ENCODE measurements at regions not wholly inside any gene's neighbourhood (a gene's known extent, or its start where the extent isn't known, plus 50 kb on each side); places are given as distances from the start of the nearest gene placed in this dataset.

DNA sequence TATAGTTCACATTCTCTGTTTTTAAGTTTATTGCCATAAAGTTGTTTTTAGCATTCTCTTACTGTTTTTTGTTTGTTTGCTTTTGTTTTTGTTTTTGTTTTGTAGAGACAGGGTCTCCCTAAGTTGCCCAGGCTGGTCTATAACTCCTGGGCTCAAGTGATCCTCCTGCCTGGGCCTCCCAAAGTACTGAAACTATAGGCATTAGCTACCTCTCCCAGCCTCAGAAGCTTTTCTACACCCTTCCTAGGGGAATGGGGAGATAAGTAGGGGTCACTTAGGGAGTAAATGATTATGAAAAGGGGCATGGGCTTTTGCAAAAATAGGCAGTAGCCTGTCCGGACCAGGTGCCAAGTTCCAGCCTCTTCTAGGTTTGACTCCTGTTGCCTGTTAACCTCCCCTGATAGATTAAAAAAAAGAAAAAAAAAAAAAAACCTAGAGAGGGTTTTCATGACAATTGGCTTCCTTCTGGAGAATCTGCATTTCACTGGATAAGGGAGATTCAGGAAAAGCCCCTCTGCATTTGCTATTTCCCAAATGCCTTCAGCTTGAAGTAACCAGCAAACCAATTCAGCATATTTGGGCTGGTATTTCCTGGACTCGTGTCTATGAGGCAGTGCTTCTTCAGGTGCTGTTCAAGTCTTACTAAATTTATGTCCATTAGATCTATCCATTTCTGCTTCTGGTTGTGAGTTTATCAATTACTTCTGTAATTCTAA, 216.8 kb downstream of the TM9SF2 start:
- DNase-seq (ENCODE audit: low spot score) (no peak), ATAC-seq (peak; percentile 78)
- Mint-ChIP-seq H3K36me3 (peaks cover 3% of the 10 kb centered on the region; the same call in 1 of the 2 replicates), H3K27ac (peak overlapping the region; percentile 96), H3K27me3 (ENCODE audit: low read depth) (no peaks in the 10 kb centered on the region), H3K4me3 (no peak overlapping the region), H3K9me3 (peaks cover 4% of the 10 kb centered on the region; the same call in 1 of the 2 replicates), H3K4me1 (peaks cover 45% of the 10 kb centered on the region)
- CTCF ChIA-PET: interaction anchor here (1.3 to 1.4 kb wide), 2 partner anchors 32 to 62 kb away, joined by 4 to 6 read pairs; no protein-coding TSS in a partner anchor
- POLR2A ChIA-PET: interaction anchor here (1.0 kb wide), 2 partner anchors 30 to 32 kb away, joined by 3 to 4 read pairs; no protein-coding TSS in a partner anchor
- peak; percentile 59; the same call in 1 of the 2 replicates for TF ChIP-seq MXD4 (CRISPR knock-in tag; IDR thresholded peaks at IDR 0.05; ENCODE audit: borderline replicate concordance)
- no peak for TF ChIP-seq AR (CRISPR knock-in tag; IDR thresholded peaks at IDR 0.05)
- peak; percentile 98 for TF ChIP-seq ZNF121 (CRISPR knock-in tag; IDR thresholded peaks at IDR 0.05)
- 0 out of 2 replicates have a peak, but pooled peaks have one; percentile 58 for TF ChIP-seq ZSCAN18 (CRISPR knock-in tag; IDR thresholded peaks at IDR 0.05)

DNA sequence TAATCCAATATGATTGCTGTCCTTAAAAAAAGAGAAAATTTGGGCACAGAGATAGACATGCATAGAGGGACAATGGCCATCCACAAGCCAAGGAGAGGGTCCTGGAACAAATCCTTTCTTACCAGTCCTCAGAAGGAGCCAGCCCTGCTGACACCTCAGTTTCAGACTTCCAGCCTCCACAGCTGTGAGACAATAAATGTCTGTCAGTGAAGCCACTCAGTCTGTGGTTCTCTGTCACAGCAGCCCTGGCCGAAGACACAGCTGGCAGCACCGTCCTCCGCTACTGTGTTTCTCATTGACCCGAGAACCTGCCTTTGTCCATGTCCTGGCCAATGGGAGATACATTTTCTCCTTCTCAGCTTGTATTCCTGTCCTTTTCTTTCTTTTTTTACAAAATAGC, 207.9 kb downstream of the TM9SF2 start:
- H3K4me1 Mint-ChIP-seq: peaks cover 50% of the 10 kb centered on the region
- ChIA-PET POLR2A (interaction anchor here (0.6 to 1.9 kb wide), 5 partner anchors 18 to 297 kb away, joined by 3 to 7 read pairs (median 3); no protein-coding TSS in a partner anchor), CTCF (interaction anchor here (0.6 to 1.3 kb wide), 5 partner anchors 37 to 249 kb away, joined by 3 to 4 read pairs (median 3); no protein-coding TSS in a partner anchor)
- peak overlapping the region; percentile 55; the same call in 1 of the 2 replicates for H3K27ac Mint-ChIP-seq
- peaks cover 9% of the 10 kb centered on the region; the same call in 1 of the 2 replicates for H3K9me3 Mint-ChIP-seq
- no peak overlapping the region for H3K4me3 Mint-ChIP-seq
- DNase-seq (ENCODE audit: low spot score) (no peak), ATAC-seq (no peak)
- peaks cover 9% of the 10 kb centered on the region for H3K36me3 Mint-ChIP-seq
- no peaks in the 10 kb centered on the region for H3K27me3 Mint-ChIP-seq (ENCODE audit: low read depth)
- no peak for TF ChIP-seq ZNF263 (CRISPR knock-in tag; IDR thresholded peaks at IDR 0.05; ENCODE audit: low read depth)
- TF ChIP-seq, protein P1, sequence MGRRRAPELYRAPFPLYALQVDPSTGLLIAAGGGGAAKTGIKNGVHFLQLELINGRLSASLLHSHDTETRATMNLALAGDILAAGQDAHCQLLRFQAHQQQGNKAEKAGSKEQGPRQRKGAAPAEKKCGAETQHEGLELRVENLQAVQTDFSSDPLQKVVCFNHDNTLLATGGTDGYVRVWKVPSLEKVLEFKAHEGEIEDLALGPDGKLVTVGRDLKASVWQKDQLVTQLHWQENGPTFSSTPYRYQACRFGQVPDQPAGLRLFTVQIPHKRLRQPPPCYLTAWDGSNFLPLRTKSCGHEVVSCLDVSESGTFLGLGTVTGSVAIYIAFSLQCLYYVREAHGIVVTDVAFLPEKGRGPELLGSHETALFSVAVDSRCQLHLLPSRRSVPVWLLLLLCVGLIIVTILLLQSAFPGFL (CRISPR knock-in tag; IDR thresholded peaks at IDR 0.05; ENCODE audit: borderline replicate concordance): no peak
- no peak for TF ChIP-seq CREM (CRISPR knock-in tag; IDR thresholded peaks at IDR 0.05)
- TF ChIP-seq, protein P2, sequence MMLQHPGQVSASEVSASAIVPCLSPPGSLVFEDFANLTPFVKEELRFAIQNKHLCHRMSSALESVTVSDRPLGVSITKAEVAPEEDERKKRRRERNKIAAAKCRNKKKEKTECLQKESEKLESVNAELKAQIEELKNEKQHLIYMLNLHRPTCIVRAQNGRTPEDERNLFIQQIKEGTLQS (CRISPR knock-in tag; conservative IDR thresholded peaks at IDR 0.05): no peak
- no peak for TF ChIP-seq ZNF396 (CRISPR knock-in tag; IDR thresholded peaks at IDR 0.05; ENCODE audit: borderline replicate concordance)
- no peak for TF ChIP-seq GTF2I (CRISPR knock-in tag; conservative IDR thresholded peaks at IDR 0.05)
- no peak for TF ChIP-seq SP1 (CRISPR knock-in tag; conservative IDR thresholded peaks at IDR 0.05)
- TF ChIP-seq JUN (CRISPR knock-in tag; IDR thresholded peaks at IDR 0.05): no peak
- TF ChIP-seq MXD4 (CRISPR knock-in tag; IDR thresholded peaks at IDR 0.05; ENCODE audit: borderline replicate concordance): no peak
- TF ChIP-seq GABPB1 (CRISPR knock-in tag; IDR thresholded peaks at IDR 0.05): no peak
- no peak for TF ChIP-seq NFE2L1 (CRISPR knock-in tag; IDR thresholded peaks at IDR 0.05)
- TF ChIP-seq AR (CRISPR knock-in tag; IDR thresholded peaks at IDR 0.05): no peak
- no peak for TF ChIP-seq ZNF138 (CRISPR knock-in tag; conservative IDR thresholded peaks at IDR 0.05)
- no peak for TF ChIP-seq ZNF219 (CRISPR knock-in tag; IDR thresholded peaks at IDR 0.05; ENCODE audit: borderline replicate concordance)
- TF ChIP-seq ZNF671 (CRISPR knock-in tag; IDR thresholded peaks at IDR 0.05): no peak
- no peak for TF ChIP-seq ERG (CRISPR knock-in tag; IDR thresholded peaks at IDR 0.05)
- no peak for TF ChIP-seq ZNF232 (CRISPR knock-in tag; IDR thresholded peaks at IDR 0.05)
